ENCODE measurements at regions not wholly inside any gene's neighbourhood (a gene's known extent, or its start where the extent isn't known, plus 50 kb on each side); places are given as distances from the start of the nearest gene placed in this dataset.

DNA sequence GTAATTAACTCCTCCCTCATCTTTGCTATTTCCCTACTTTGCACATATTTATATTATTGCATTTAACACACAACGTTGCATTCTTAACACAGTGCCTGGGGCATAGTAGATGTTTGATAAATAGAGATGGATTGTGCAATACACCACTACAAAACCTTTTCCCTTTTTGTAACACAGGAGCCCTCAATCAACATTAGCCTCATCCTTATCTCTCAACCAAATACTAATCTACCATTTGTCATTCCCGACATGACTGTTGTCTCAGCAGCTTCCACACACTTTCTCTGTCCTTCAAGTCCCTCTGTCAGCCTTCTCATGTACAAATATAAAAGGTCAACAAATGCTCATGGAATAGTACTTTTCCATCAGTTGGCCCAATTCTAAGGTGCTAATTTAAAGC is 78.9 kb upstream of the KCNK2 start:
- no peak for DNase-seq (ENCODE audit: extremely low spot score)
- ChIA-PET CTCF (no interaction called here), POLR2A (no interaction called here)
- TF ChIP-seq FOXM1 (IDR thresholded peaks at IDR 0.05; ENCODE audit: borderline replicate concordance) (no peak), CTBP1 (IDR thresholded peaks at IDR 0.05; ENCODE audit: borderline replicate concordance) (no peak), L3MBTL2 (conservative IDR thresholded peaks at IDR 0.05) (no peak), SP1 (IDR thresholded peaks at IDR 0.05) (no peak), TARDBP (IDR thresholded peaks at IDR 0.05) (no peak), ELF4 (IDR thresholded peaks at IDR 0.05) (no peak), LEF1 (IDR thresholded peaks at IDR 0.05; ENCODE audit: borderline replicate concordance) (no peak), BHLHE40 (IDR thresholded peaks at IDR 0.05; ENCODE audit: borderline replicate concordance) (no peak), FOXK2 (IDR thresholded peaks at IDR 0.05) (no peak), PKNOX1 (IDR thresholded peaks at IDR 0.05) (no peak), FOXA1 (IDR thresholded peaks at IDR 0.05) (no peak), NFRKB (IDR thresholded peaks at IDR 0.05) (no peak), ZNF384 (IDR thresholded peaks at IDR 0.05) (no peak)

GRCh38 chr1:215004121-215004827 is 78.3 kb upstream of the KCNK2 start:
- DNase-seq (ENCODE audit: extremely low spot score), result no peak
- TF ChIP-seq TARDBP (IDR thresholded peaks at IDR 0.05) (no peak), LEF1 (IDR thresholded peaks at IDR 0.05; ENCODE audit: borderline replicate concordance) (no peak), SP1 (IDR thresholded peaks at IDR 0.05) (no peak), PKNOX1 (IDR thresholded peaks at IDR 0.05) (no peak), BHLHE40 (IDR thresholded peaks at IDR 0.05; ENCODE audit: borderline replicate concordance) (no peak), FOXA1 (IDR thresholded peaks at IDR 0.05) (no peak), SUZ12 (IDR thresholded peaks at IDR 0.05) (no peak), ARNT (IDR thresholded peaks at IDR 0.05) (no peak), ELF4 (IDR thresholded peaks at IDR 0.05) (no peak), FOXM1 (IDR thresholded peaks at IDR 0.05; ENCODE audit: borderline replicate concordance) (no peak), CTBP1 (IDR thresholded peaks at IDR 0.05; ENCODE audit: borderline replicate concordance) (no peak), HDGF (IDR thresholded peaks at IDR 0.05; ENCODE audit: borderline replicate concordance) (no peak), ZNF384 (IDR thresholded peaks at IDR 0.05) (no peak), L3MBTL2 (conservative IDR thresholded peaks at IDR 0.05) (no peak), FOXK2 (IDR thresholded peaks at IDR 0.05) (no peak), NFRKB (IDR thresholded peaks at IDR 0.05) (no peak)
- CTCF ChIA-PET, result no interaction called here
- POLR2A ChIA-PET, result no interaction called here

- TF ChIP-seq ZNF384 (IDR thresholded peaks at IDR 0.05), result no peak
- TF ChIP-seq ELF4 (IDR thresholded peaks at IDR 0.05), result no peak
- no peak for TF ChIP-seq LEF1 (IDR thresholded peaks at IDR 0.05; ENCODE audit: borderline replicate concordance)
- TF ChIP-seq PKNOX1 (IDR thresholded peaks at IDR 0.05), result no peak
- TF ChIP-seq BHLHE40 (IDR thresholded peaks at IDR 0.05; ENCODE audit: borderline replicate concordance), result no peak
- TF ChIP-seq HDGF (IDR thresholded peaks at IDR 0.05; ENCODE audit: borderline replicate concordance), result no peak
- TF ChIP-seq FOXM1 (IDR thresholded peaks at IDR 0.05; ENCODE audit: borderline replicate concordance), result no peak
- TF ChIP-seq CTBP1 (IDR thresholded peaks at IDR 0.05; ENCODE audit: borderline replicate concordance), result no peak
- TF ChIP-seq FOXK2 (IDR thresholded peaks at IDR 0.05), result no peak
- TF ChIP-seq SP1 (IDR thresholded peaks at IDR 0.05), result no peak
- no peak for TF ChIP-seq L3MBTL2 (conservative IDR thresholded peaks at IDR 0.05)
- TF ChIP-seq ARNT (IDR thresholded peaks at IDR 0.05), result no peak
- TF ChIP-seq SUZ12 (IDR thresholded peaks at IDR 0.05), result no peak
- TF ChIP-seq FOXA1 (IDR thresholded peaks at IDR 0.05), result no peak
- TF ChIP-seq TARDBP (IDR thresholded peaks at IDR 0.05), result no peak
- CTCF ChIA-PET, result no interaction called here
- POLR2A ChIA-PET, result no interaction called here
- no peak for DNase-seq (ENCODE audit: extremely low spot score)
Observed at GRCh38 chr1:215005078-215005477, 77.5 kb upstream of the KCNK2 start.

GRCh38 chr1:215005656-215006345 is 76.7 kb upstream of the KCNK2 start:
- ChIA-PET POLR2A (no interaction called here), CTCF (no interaction called here)
- DNase-seq (ENCODE audit: extremely low spot score), result no peak
- TF ChIP-seq FOXK2 (IDR thresholded peaks at IDR 0.05) (no peak), HDGF (IDR thresholded peaks at IDR 0.05; ENCODE audit: borderline replicate concordance) (no peak), ZNF384 (IDR thresholded peaks at IDR 0.05) (no peak), NFRKB (IDR thresholded peaks at IDR 0.05) (no peak), CTBP1 (IDR thresholded peaks at IDR 0.05; ENCODE audit: borderline replicate concordance) (no peak), FOXM1 (IDR thresholded peaks at IDR 0.05; ENCODE audit: borderline replicate concordance) (no peak), SP1 (IDR thresholded peaks at IDR 0.05) (no peak), SUZ12 (IDR thresholded peaks at IDR 0.05) (no peak), PKNOX1 (IDR thresholded peaks at IDR 0.05) (no peak)

DNA sequence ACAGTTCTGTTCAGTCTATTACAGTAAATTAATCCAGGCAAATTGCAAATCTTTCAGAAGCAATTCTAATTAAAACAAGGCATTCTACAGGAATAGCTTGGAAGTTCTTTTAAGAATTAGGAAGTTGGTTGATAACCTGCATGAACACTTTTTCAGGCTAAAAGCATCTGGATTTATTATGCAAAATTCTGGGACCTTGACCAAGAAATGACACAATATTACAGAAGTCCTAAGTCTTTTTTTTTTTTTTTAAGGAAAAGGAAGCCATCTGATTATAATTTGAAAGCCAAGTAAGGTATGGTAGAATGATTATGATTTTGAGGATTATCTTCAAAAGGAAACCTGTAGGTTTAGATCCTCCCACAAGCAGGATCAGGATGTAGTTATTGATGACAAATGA is 74.7 kb upstream of the KCNK2 start:
- ChIA-PET POLR2A (no interaction called here), CTCF (no interaction called here)
- no peak for DNase-seq (ENCODE audit: extremely low spot score)
- TF ChIP-seq FOXM1 (IDR thresholded peaks at IDR 0.05; ENCODE audit: borderline replicate concordance), result no peak
- no peak for TF ChIP-seq BHLHE40 (IDR thresholded peaks at IDR 0.05; ENCODE audit: borderline replicate concordance)
- TF ChIP-seq CTBP1 (IDR thresholded peaks at IDR 0.05; ENCODE audit: borderline replicate concordance), result no peak
- TF ChIP-seq ELF4 (IDR thresholded peaks at IDR 0.05), result no peak
- no peak for TF ChIP-seq SP1 (IDR thresholded peaks at IDR 0.05)
- no peak for TF ChIP-seq FOXK2 (IDR thresholded peaks at IDR 0.05)
